ENCODE measurements at regions not wholly inside any gene's neighbourhood (a gene's known extent, or its start where the extent isn't known, plus 50 kb on each side); places are given as distances from the start of the nearest gene placed in this dataset.
"Not testable (repeated sequence)": the region's sequence is repeated elsewhere in the genome, so short reads cannot be mapped to it uniquely, and the experiment has no call there.

DNA sequence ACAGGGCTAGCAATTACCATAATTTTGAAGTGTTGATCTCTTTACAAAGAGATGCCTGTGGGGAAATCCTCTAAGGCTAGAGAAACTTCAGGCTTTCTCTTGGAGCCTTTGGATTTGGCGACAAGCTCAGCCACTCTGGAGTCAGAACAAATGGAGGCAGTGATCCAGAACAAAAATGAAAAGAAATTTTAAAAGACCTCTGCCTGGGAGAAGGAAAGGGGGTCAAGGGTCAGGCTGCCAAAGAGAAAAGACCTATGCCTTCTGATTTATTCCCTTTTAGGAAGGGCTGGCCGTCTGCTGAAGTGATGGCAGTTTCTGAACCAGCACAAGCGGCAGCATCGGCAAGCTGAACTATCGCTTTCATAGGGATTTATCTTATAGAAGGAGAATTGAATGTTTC, 140.8 kb upstream of the SFRP2 start:
- DNase-seq, result no peak

DNA sequence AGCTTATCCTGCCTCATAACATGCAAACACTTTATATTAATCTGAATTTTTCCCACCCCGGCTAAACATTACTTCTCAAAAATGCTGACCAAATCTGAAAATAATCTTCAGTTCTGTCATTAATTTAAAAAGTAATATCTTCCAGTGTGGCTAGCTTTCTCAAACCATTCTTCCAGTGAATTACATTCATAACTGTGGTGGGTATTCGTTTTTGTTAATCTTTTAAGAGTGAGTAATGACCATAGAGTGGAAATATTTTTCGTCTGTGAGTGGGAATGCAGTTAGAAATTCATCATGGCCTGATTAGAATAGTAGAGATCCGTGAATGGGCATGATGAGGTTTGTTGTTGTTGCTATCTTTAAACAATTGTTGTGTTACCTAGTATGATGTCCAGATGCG, 138.6 kb upstream of the SFRP2 start:
- DNase-seq, result no peak

DNA sequence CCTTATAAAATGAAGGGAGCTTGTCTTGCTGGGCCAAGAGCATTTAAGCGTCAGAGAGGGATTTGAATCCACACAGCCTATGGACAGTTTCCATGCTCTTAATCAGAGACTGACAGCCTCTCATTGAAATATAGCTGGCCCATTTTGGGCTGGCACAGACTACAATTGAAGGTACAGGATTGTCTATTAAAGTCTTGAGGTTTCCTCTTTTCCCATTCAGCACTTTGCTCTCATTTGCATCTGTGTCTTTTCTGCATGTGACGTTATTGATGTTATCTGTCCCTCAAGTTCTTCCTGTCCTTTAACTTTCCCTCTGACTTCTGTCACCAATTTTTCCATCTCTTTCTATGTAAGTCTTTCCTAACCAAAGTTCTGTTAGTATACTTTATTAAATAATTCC, 133.3 kb upstream of the SFRP2 start:
- no peak for DNase-seq

DNA sequence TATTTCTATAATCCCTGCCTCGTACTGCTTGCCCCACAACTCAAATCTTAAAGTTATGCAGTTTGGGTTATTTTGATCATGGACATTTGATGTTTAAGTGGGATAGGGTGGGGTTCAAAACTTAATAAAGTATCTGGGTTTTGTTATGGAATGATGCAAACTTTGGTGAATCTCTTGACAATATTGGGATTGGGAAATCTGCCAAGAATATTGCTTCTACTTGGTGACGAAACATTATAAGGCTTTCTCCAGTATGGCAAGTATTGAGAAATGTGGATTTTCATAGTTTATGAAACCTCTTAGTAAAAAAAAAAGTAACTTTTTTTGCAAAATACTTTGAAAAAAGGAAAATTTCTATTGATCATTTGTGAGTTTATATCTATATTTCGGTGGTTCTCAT, 130.8 kb upstream of the SFRP2 start:
- DNase-seq, result no peak

DNA sequence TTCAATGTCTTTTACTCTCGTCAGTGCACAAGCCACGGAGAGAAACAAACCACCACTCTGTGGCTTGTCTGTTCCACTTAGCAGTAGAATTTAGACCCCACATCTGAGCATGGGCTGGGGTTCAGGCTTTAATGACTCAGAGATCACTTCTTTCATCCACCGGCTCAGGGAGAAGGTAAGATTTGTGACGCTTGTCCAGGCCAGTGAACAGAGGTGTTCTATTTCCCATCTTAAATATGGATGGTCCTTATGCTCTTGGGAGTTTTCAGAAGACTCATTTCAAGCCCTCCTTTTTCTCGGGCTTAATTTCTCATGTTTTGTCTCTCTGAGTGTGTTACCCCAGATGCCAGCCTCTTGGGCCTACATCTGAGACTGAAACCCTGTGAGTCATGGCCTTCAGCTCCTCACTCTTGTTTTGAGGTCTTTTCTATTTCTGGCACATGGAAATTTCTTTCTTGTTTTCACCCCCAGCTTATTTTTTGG, 127.4 kb upstream of the SFRP2 start:
- DNase-seq, result peak; percentile 42 to 48

DNA sequence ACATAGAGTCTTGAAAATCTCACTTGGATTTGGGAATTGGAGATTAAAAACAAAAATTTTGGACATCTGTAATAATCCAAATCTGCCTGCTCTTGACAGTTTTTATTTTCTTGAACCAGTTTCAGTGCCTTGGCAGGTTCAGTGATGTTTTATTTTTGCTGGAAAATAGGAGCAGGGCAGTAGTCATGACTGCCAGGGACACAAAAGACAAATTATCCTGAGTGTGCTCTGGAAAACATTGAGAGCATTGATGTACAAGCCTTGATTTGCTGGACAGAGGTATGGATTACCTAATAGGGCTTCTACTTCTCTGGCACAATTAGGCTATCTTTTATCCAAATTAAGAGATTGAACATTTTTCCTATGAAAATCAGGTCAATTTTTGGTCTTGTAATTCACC, 123.4 kb upstream of the SFRP2 start:
- DNase-seq, result no peak

DNA sequence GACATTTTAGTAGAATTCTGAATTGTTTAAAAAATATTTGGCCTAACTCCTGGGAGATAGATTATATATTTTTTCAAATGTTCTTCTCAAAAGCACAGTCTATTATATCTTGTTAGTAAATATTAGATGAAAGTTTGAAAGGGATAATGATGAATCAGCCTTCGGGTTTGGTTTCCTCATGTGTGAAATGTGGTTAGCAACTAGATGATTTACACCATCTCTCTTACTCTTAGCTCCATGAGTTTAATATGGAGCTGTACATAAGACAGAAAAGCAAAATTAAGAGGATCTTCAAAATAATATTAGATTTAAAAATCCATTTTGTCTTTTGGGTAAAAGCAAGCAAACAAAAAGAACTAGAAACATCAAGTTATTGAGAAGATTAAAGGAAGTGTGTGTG, 120.8 kb upstream of the SFRP2 start:
- DNase-seq, result no peak

DNA sequence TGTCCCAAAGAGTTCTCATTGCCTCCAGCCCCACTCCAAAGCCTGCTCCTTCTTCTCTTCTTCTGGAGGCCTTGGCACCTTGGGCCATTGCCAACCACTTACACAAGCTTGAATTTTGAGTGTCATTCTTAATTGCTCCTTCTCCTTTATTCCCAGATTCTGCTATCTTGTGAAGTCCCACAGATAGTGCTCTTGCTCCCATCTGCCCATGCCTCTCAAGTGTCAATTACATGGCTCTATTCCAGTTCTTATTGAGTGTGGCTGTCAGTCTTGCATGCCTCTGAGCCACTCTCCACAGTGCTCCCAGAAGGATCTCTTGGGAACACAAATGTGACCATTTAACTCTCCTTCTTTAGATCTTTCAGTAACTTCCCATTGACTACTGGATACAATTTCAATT, 117.3 kb upstream of the SFRP2 start:
- DNase-seq, result no peak

DNA sequence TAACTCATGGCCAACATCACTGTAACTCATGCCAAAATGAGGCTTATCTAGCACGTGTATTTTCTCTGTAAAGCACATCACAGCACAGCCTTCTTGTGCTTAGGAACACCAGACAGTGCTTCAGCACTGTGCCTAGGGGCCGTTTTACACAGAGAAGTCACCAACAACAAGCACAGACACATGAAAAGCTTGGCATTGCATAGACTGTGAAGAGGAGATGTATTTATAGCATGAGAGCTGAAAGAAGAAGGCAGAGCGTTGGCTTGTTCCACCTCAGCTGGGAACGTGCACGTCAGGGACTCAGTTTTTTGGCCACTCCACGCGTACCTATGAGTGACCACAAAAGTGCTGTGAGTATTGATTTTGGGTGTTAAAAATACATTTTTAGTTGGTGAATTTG, 116.3 kb upstream of the SFRP2 start:
- no peak for DNase-seq

DNA sequence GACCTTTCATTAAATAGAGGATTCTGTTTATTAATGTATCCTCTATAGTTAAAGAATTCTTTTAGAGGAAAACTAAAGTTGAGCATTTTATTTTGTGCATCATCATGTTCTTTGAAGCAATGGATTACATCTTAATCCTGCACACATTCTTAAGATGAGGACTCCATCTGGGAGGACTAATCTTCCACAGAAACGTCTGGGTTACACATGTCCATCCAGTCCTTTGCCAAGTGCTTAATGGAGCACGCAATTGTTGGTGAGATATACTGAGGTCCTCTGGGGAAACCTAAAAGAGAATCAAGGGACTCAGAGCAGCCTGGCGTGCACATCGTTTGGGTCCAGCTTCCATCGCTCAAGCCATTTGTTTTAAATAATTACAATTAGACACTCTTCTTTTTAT, 115.1 kb upstream of the SFRP2 start:
- no peak for DNase-seq

DNA sequence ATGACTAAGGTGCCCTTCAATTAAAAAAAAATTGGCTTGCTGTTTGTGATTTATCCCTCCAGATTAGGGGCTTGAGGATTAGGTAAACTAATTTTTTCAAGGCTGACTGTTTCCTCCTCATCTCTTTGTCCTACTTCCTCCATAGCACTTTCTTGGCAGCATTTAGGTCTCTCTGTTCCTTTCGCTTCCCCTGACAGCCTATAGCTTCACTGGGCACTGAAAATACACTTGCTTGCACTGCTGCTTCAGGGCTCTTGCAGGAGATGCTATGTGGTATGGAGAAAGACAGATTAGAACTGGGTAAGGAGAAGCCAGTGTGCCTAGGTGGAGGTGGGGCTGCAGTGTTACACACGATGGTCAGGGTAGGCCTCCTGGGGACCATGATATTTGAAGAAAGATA, 112.3 kb upstream of the SFRP2 start:
- DNase-seq, result no peak

DNA sequence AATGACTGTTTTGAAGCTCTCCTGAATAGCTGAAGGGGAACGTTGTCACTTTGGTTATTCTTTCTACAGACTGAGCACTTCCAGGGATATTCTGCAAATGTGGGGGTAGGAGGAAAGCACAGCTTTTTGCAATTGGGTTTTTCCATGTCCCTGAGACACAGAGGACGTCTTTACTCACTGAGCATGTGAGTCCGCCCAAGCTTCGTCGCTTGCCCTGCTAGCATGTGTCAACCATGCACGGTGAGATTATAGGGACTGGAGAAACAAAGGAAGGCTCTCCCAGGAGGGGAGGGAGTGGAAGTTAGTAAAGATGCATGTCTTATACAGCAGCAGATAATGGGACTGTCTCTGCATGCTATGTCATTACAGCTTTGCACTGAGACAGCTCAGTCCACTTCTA, 111.5 kb upstream of the SFRP2 start:
- DNase-seq, result no peak

DNA sequence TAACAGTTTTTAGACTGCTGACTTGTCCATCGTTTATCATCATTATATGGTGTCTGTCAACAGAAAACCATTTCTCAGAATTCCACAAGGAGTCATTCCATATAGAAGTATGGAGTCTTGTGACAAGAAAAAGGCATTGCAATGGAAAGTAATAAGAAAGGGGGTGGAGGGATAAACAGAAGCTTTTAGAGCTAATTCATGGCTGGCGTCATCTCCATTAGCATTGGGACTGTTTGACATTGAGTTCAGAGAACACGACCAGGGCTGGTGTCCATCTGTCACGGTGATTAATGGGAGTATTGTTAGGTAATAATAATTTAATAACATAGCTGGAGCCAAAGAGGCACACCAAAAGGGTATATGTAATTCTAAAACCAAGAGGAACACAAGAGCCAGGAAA, 101.9 kb upstream of the SFRP2 start:
- DNase-seq, result no peak

DNA sequence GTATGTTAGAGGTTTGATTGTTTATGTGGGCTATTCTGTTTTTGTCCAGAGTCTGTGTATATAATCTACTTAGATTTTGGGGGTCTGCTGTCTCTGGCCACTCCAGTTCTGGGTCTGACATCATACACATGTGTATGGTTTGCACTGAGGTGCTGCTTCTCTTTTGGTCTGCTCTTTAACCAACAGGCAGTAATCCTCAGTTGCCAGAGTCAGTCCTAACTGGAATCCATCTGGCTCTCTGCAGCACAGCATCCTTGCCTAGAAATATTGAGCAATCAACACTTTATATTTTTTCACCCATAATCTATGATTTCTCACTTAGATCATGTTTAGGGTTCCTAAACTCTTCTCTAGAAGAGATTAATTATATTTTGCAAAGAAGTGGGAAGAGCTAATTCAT, 98.3 kb upstream of the SFRP2 start:
- no peak for DNase-seq

DNA sequence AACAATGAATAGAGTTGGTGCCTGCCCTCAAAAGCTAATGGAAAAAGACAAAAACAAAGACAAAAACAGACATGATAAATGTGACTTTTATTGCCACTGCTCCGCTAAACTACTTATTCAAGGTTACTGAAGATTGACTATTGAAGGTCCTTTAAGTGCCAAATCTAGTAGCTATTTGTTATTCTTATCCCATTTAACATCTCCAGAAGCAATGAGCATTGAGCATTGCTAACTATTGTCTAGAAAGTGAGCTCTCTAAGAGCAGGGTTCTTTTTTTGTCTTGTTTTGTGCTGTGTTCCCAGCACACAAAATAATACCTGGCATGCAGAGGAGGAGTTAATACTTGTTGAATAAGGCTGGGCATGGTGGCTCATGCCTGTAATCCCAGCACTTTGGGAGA, 95.4 kb upstream of the SFRP2 start:
- no peak for DNase-seq

DNA sequence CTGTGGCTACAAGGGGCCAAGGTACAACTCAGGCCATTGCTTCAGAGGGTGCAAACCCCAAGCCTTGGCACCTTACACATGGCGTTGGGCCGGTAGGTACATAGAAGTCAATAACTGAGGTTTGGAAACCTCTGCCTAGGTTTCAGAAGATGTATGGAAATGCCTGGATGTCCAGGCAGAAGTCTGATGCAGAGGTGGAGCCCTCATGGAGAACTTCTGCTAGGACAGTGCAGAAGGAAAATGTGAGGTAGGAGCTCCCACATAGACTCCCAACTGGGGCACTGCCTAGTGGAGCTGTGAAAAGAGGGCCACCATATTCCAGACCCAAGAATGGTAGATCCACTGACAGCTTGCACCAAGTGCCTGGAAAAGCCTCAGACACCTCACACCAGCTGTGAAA, 92.1 kb upstream of the SFRP2 start:
- DNase-seq, result no peak

DNA sequence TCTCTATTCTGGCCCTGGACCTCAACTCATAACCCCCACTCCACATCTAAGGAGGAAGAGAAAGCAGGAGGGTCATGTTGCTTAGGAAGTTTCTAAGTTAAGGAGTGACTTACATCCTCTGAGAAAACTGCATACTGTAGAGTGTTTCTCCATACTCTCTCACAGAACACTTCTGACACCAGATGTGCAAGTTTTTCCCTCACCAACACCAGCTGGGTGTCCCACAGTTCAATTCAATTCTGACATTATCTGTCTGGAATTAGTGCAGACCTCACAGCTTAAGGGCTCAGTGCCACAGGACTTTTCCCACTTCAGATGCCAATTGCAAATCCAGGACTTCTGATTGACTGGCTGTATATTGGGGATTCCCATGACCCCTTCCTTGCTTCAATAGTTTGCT, 89.0 kb upstream of the SFRP2 start:
- no peak for DNase-seq

DNA sequence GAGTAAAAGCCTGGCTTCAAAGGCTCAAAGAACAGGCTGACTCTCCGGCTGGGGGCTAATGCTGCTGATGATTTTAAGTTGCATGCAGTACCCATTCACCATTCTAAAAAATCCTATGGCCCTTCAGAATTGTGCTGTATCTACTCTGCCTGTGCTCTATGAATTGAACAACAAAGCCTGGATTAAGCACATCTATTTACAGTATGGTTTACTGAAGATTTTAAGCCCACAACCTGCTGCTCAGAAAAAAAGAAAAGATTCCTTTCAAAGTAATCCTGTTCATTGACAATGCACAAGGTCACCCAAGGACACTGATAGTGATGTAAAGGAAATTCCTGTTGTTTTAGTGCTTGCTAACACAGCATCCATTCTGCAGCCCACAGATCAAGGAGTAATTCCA, 84.9 kb upstream of the SFRP2 start:
- DNase-seq, result no peak

DNA sequence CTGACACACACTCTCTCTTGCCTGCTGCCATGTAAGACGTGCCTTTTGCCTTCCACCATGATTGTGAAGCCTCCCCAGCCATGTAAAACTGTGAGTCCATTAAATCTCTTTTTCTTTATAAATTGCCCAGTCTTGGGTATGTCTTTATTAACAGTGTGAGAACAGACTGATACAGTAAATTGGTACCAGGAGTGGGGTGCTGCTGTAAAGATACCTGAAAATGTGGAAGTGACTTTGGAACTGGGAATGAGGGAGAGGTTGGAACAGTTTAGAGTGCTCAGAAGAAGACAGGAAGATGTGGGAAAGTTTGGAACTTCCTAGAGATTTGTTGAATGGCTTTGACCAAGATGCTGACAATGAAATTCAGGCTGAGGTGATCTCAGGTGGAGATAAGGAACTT, 77.9 kb upstream of the SFRP2 start:
- DNase-seq, result not testable (repeated sequence)

DNA sequence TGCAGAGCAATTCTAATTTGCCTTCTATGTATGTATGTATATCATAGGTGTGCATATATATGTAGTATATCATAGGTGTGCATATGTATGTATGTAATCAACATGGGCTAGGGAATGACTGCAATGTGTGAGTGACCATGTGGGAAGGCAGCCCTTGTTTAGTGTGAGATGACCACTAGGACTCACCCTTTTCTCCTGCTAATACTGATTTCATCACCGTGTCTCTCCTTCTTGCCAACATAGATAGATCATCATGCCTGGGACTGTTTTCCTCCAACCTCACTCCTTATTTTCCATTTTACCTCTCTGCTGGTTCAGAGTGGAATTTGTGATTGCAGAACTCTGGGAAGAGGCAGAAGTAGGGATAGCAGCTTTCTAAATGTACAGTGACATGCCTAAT, 63.6 kb upstream of the SFRP2 start:
- DNase-seq, result no peak

DNA sequence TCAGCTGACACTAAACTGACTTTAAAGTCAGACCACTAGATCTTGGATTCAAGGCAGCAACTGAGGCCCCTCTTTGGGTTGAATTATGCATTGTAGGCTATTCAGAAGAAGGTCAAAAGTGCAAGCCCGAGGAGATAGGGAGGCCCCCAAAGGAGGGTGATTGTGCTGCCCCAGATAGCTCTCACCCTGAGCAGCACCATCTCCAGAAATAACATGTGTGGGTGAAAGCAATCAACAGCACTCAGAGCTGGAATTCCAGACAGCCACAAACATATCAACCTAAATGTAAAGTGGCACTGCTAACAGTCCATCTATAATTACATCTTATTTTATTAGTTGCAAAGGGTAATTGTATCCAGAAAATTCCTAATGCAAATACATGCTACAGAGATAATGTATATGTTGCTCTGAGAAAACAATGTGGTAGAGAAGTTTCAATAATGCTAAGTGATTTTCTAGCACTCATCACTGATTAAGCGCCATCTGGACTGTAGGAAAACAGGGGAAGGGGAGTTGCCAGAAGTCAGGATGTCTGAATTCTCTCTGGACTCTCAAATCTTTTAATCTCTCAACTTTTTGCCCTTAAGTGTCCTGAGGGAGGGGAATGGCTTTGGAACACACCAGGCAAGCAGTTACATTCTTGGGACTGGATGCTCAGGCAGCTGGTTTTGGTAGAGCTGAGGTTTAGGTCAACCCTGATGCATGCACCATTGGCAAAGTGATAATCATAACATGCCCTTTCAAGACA, 61.8 kb upstream of the SFRP2 start:
- DNase-seq, result no peak

DNA sequence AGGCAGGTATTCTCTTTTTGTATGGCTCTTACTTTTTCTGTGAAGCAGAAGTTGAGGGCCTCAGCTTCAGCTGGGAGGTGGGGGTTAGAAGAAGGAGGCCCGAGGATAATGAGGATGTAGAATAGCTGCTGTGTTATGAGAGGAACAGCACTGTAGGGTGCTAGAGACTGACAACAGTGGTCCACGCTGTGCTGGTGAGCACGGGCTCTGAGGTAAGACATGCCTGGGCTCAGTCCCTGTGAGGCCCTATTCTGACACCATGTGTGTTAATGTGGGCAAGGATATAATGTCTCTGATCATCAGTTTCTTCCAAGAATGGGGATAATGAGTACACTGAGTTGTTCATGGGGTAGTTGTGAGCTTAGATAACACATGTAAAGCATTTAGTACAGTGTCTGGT, 55.3 kb upstream of the SFRP2 start:
- no peak for DNase-seq
